DND-41 (cell line): ENCODE measurements at regions not wholly inside any gene's neighbourhood (a gene's known extent, or its start where the extent isn't known, plus 50 kb on each side); places are given as distances from the start of the nearest gene placed in this dataset.

Source experiments
- CTCF ChIP-seq: IDR thresholded peaks from 2 replicates; pipeline ENCODE4 v1.5.1; 2012; ENCODE audit warnings: borderline replicate concordance, low read length, moderate library complexity, mild to moderate bottlenecking; ENCODE audit not compliant: poor library complexity, severe bottlenecking; ENCODE audit errors: extremely low read depth
- EZH2 ChIP-seq: IDR thresholded peaks from 3 replicates; pipeline ENCODE4 v1.6.1; 2012; ENCODE audit warnings: borderline replicate concordance, low read depth, mild to moderate bottlenecking, moderate library complexity, low read length, inconsistent platforms; ENCODE audit not compliant: severe bottlenecking

GRCh38 chr18:8463791-8464190, 145.4 kb upstream of the RAB12 start:
- TF ChIP-seq CTCF = no peak
- TF ChIP-seq EZH2 = no peak
